ENCODE measurements at regions not wholly inside any gene's neighbourhood (a gene's known extent, or its start where the extent isn't known, plus 50 kb on each side); places are given as distances from the start of the nearest gene placed in this dataset.

GRCh38 chr18:8928847-8929780, 173.4 kb upstream of the NDUFV2 start (continued):
- no peak for TF ChIP-seq E2F6 (IDR thresholded peaks at IDR 0.05)
- TF ChIP-seq RBBP5 (IDR thresholded peaks at IDR 0.05; ENCODE audit: borderline replicate concordance, low read depth, low read length) = no peak
- no peak for TF ChIP-seq GTF2F1 (IDR thresholded peaks at IDR 0.05; ENCODE audit: borderline replicate concordance, low read depth, low read length)
- TF ChIP-seq TAF7 (optimal IDR thresholded peaks at IDR 0.05; ENCODE audit: borderline replicate concordance, low read depth, low read length) = no peak

All from H1 (cell line).